ENCODE measurements at regions not wholly inside any gene's neighbourhood (a gene's known extent, or its start where the extent isn't known, plus 50 kb on each side); places are given as distances from the start of the nearest gene placed in this dataset.

DNA sequence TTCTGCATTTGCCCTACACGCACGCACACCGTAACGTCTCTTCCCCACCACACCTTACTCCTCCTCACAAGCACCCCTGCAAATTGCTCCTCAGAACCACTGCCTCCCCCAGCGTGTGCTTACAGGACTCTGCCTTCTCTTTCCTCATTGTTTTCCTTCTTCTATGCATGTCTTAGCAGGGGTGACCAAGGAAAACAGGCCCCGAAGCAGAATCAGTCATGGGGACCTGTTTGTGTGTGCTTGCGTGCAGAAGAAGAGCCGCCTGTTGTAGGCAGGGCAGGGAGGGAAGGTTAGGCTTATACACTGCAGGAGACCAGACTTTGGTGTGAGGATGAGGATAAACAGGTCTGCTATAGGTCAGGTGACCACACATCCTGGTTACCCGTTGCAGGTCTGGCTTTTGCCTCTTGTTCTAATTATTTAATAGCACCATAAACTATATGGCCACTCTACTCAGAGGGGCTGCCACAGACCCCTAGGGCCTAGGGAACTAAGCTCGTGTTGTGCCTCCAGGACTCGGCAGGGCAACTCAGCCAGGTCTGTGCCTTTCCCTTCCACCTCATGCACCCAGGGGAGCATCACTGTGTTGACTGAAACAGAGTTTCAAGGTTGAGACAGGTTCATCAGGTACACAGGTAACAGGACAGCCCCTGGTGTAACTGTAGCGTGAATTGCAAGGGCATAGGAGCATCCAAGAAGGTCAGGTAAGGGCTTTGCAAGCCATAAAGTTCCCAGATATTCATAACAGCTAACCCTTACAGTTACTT, 60.8 kb upstream of the EPS8L3 start:
- ATAC-seq (ENCODE audit: low FRiP score), result no peak
- no peak for TF ChIP-seq CTCF (IDR thresholded peaks at IDR 0.05)
- DNase-seq (ENCODE audit: low spot score), result no peak

DNA sequence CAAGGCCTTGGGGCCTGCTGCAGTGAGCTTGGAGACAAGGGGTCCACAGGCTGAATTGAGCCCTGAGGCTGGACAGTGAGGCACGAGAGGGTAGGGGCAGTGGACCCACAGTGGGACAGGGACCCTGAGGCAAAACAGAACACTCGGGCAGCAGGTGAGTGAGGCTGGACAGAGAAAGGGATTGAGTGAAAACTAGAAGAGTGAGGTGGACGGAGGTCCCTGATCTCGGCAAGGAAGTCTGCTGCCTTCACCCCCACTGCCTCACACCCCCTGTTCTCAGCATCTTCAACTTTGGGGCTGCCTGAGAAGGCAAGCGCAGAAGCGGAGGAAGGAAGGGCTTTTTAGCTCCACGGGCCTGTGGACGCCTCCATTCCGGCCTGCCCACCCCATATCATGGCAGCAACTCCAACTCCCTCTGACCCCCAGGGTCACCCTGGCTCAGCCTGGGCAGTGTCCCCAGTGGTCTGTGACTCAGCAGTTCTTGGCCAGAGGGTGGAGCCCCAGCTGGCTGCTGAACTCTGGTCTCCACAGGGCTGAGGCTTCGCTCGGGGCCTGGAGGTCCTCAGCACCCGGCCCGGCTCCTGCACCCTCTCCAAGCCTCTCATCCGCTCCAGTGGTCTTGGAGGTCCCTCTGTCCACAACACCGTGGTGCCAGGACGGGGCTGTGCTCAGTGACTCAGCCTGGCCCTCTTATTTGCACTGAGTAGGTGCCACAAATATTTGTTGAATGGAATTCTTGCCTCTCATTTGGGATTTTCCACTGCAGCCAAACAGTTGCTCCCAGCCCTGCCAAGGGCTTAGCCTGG, 60.0 kb upstream of the EPS8L3 start:
- no peak for ATAC-seq (ENCODE audit: low FRiP score)
- no peak for TF ChIP-seq CTCF (IDR thresholded peaks at IDR 0.05)
- no peak for DNase-seq (ENCODE audit: low spot score)

GRCh38 chr1:109822749-109823542, 59.2 kb upstream of the EPS8L3 start:
- DNase-seq (ENCODE audit: low spot score), result no peak
- ATAC-seq (ENCODE audit: low FRiP score), result no peak
- no peak for TF ChIP-seq CTCF (IDR thresholded peaks at IDR 0.05)

- no peak for TF ChIP-seq CTCF (IDR thresholded peaks at IDR 0.05)
- DNase-seq (ENCODE audit: low spot score) (no peak), ATAC-seq (ENCODE audit: low FRiP score) (peak; percentile 30)
These were observed 58.4 kb upstream of the EPS8L3 start for GRCh38 chr1:109821831-109822745.

- peak; percentile 86 for ATAC-seq (ENCODE audit: low FRiP score)
- peak; percentile 60 for DNase-seq (ENCODE audit: low spot score)
- no peak for TF ChIP-seq CTCF (IDR thresholded peaks at IDR 0.05)
These were observed 57.5 kb upstream of the EPS8L3 start for GRCh38 chr1:109821221-109821669.

DNA sequence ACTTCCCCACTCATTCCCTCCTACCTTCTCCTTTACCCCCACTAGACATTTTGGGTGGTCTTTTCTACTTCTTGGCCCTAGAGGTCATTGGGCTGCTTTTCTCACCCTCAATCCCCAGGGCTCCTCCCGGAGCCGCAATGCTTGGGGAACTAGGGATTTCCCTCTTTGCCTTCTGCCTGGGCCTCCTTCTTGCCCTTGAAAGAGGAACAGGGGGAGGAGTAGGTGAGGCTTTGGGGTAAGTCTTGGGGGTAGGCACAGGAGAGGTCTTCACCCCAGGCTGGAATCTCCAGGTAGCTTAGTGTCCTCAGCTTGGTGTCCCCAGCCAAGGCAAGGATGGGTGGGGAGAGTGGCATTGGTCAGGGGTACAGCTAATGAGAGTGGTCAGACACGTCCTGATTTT, 56.2 kb upstream of the EPS8L3 start:
- no peak for TF ChIP-seq CTCF (IDR thresholded peaks at IDR 0.05)
- ATAC-seq (ENCODE audit: low FRiP score) (no peak), DNase-seq (ENCODE audit: low spot score) (no peak)
